K562 (cell line): ENCODE measurements at regions not wholly inside any gene's neighbourhood (a gene's known extent, or its start where the extent isn't known, plus 50 kb on each side); places are given as distances from the start of the nearest gene placed in this dataset.

Experiments used
- CHD4 ChIP-seq: fragments of 200-600 bp; sonication (generic); IDR thresholded peaks from 3 replicates; pipeline ENCODE4 v1.6.1; 2012; ENCODE audit warnings: low read depth, mild to moderate bottlenecking, mixed read lengths, low read length, inconsistent platforms; ENCODE audit not compliant: insufficient read depth, insufficient replicate concordance, poor library complexity, severe bottlenecking
- EP300 ChIP-seq: IDR thresholded peaks from 2 replicates; pipeline ENCODE4 v1.6.1; 2012; ENCODE audit warnings: low read length, improper control_type of control experiment
- KDM1A ChIP-seq, 2 experiments: fragments of 450-650 bp; IDR thresholded peaks; 2 replicates each; pipeline ENCODE4 v1.6.1; 2016; ENCODE audit warnings: mild to moderate bottlenecking in 2 of 2
- MYC ChIP-seq, 2 experiments: fragments of 250-450 bp in 1 of 2; sonication (Bioruptor Pico) in 1 of 2; IDR thresholded peaks; 2 replicates each; pipeline versions ENCODE4 v1.5.1 to v1.6.1; 2012 to 2021; ENCODE audit warnings: low read depth in 2 of 2, borderline replicate concordance in 1 of 2, improper control_type of control experiment in 1 of 2, low read length in 1 of 2, mild to moderate bottlenecking in 1 of 2, moderate library complexity in 1 of 2

DNA sequence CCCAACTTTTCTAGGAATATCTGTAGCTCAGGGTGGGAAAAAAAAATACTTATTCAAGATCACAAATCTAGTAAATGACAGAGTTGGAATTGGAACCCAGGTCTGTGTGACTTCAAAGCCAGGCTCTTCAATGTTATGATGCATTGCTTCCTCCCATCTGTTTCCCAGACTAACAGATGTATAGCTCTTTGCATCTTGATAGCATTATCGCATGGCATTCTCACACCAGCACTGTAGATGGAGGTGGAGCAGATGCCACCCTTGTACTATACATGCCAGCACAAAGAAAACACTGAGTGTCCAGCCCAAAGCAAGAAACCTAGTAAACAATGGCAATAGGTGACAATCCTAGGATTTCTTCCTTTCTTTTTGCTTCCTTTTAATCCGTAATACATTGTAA is 497.3 kb downstream of the NEBL start:
- no peak for TF ChIP-seq CHD4
- no peak for TF ChIP-seq MYC (IDR thresholded peaks at IDR 0.05; ENCODE audit: low read depth, low read length)
- TF ChIP-seq MYC (CRISPR knock-in tag; IDR thresholded peaks at IDR 0.05; ENCODE audit: borderline replicate concordance, low read depth) = no peak
- TF ChIP-seq EP300 = no peak
- TF ChIP-seq KDM1A (IDR thresholded peaks at IDR 0.05) = no peak
